HG02642 (cell line): ENCODE measurements at regions not wholly inside any gene's neighbourhood (a gene's known extent, or its start where the extent isn't known, plus 50 kb on each side); places are given as distances from the start of the nearest gene placed in this dataset.
"Not testable (repeated sequence)": the region's sequence is repeated elsewhere in the genome, so short reads cannot be mapped to it uniquely, and the experiment has no call there.

Source experiments
- ATAC-seq: cut with Tn5 transposase; IDR thresholded peaks from one replicate; pipeline ENCODE4 v1.9.1; 2021; ENCODE audit warnings: mild to moderate bottlenecking; ENCODE audit not compliant: unreplicated experiment, poor library complexity

DNA sequence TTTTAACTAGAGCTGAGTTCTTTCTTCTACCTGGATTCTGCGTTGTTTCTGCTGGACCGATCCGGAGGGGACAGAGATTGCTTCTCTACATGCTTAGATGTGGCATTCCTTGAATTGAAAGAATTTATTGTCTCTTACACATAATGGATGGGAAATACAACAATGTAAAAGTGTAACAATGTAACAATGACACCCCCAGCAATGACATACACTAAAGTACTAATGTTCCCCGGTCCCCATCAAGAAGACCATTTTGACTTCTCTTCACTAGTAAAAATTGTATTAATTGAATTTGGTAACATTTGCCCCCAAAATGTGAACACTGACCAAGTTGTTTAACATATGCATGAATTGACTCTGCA is 760.2 kb downstream of the TAF11L14 start:
- peak; percentile 12 for ATAC-seq

DNA sequence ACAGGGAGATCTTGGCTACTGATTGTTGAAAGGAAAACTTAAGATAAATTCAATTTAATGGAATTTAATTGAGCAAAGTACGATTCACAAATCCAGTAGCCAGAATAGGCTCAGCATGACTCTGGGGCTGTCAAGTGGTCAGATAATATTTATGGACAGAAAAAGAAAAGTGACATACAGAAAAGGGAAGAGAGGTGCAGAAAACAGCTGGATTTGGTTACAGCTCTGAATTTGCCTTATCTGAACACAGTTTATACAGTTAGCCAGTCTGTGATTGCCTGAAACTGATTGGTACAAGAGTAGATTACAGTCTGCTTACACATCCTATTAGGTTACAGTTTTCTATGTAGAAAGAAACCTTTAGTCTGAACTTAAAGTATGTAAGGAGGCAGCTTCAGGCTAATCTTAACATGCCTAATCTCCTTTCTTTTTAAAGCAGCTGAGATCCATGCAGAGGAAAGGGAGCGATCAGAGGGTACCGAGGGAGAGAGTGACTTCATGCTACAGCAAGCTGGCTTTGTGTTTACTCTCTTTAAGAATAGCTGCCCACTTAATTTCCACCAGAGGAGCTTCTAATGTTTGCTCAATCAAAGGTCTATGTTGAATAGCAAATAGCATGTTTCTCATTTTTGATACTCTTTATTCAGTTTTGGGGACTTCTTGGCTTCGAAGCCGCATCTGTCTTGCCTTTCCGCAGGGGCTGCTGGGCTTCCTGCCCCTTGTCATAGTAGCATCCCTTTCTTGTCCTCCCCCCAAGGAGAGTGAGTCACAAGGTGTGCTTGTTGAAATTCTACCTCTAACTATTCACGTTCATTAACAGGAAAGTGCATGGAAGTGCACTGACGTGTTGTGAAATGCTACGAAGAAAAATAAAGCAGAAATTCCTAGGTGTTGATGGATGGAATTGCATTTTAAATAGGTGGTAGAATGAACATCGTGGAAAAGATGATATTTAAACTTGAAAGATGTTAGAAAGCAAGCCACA is 761.2 kb downstream of the TAF11L14 start:
- no peak for ATAC-seq

DNA sequence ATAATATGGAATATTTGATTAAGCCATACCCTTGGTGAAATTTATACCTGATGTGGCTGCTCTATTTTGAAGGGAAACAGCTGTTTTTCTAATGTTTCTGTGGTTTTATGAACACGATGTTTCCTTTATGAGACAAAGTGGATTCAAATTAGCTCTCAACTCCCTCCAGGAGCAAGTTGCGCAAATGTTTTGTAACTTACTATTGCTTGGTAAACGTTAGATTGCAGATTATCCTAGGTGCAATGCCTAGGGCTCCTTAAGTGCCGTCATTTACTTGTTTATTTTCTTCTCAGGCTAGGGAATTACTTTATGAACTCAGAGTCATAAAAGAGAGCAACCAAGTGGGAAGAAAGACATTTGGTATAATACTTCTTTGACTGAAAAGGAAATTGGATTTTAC is 763.1 kb downstream of the TAF11L14 start:
- ATAC-seq = no peak

DNA sequence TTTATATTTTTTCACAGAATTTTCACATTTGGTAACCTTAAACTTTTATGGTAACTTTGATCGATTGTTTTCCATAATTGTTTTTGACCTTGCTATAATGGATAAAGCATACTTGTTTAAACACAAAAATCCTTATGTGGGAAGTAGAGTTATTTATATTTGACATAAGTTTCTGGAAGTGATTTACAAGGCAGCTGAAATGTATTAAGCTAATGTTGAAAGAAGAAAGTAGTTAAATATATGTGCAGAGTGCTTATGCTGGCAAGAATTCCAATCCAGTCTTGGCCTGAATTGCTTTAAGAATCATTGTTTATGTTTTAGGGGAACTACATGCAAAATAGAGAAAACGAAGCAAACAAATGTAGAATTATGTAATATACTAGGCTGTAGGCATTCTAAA is 763.6 kb downstream of the TAF11L14 start:
- ATAC-seq = no peak

DNA sequence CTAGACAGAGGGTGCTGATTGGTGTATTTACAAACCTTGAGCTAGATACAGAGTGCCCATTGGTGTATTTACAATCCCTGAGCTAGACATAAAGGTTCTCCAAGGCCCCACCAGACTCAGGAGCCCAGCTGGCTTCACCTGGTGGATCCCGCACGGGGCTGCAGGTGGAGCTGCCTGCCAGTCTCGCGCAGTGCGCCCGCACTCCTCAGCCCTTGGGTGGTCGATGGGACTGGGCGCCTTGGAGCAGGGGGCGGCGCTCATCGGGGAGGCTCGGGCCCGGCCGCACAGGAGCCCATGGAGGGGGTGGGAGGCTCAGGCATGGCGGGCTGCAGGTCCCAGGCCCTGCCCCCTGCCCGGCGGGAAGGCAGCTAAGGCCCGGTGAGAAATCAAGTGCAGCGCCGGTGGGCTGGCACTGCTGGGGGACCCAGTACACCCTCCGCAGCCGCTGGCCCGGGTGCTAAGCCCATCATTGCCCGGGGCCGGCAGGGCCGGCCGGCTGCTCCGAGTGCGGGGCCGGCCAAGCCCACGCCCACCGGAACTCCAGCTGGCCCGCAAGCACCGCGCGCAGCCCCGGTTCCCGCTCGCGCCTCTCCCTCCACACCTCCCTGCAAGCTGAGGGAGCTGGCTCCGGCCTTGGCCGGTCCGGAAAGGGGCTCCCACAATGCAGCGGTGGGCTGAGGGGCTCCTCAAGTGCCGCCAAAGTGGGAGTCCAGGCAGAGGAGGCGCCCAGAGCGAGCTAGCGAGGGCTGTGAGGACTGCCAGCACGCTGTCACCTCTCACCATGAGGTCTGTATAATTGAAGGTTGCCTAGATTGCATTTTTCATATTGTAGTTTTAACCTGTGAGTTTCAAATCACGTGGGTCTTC is 765.4 kb downstream of the TAF11L14 start:
- ATAC-seq = not testable (repeated sequence)

DNA sequence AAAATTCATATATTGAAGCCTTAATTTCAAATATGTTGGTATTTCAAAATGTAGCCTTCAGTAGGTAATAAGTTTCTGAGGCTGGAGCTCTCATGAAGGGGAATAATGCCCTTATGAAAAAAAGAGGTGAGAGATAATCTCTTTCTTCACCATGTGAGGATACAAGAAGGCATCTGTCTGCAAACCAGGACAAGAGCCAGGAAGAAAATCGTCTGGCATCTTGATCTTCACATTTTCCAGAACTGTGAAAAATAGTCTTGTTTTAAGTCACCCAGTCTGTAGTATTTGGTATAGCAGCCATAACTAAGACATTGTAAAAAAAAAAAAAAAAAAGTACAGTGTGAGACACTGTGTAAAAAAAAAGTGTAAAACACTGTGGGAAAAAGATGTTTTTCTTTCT is 768.9 kb downstream of the TAF11L14 start:
- ATAC-seq = no peak

DNA sequence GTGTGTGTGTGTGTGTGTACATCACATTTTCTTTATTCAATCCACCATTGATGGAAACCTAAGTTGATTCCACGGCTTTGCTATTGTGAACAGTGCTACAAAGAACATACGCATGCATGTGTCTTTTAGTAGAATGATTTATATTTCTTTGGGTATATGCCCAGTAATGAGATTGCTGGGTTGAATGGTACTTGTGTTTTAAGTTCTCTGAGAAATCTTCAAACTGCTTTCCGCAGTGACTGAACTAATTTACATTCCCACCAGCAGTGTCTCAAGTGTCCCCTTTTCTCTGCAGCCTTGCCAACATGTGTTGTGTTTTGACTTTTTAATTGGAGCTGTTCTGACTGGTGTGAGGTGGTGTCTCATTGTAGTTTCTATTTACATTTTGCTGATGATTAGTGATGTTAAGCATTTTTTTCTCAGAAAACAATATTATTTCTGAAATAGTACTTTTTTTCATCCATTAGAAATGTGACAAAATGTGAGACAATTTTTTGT is 769.7 kb downstream of the TAF11L14 start:
- no peak for ATAC-seq

DNA sequence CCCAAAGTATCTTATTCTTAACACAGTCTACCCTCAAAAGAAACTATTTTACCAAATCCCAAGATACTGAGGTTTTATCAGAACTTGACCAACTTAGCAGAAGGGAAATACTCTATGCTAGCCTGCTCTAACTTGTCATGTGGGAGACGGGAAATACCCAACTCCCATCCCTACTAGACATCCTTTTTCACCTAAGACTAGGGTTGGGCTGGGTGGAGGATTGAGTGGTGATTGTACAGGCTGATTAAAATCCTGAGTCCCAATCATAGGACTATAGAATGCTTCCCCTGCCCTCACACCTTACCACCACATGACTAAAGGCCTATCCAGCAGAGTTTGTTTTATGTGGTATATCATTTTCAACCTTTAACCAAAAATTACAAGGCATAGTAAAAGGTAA is 786.5 kb downstream of the TAF11L14 start:
- no peak for ATAC-seq

DNA sequence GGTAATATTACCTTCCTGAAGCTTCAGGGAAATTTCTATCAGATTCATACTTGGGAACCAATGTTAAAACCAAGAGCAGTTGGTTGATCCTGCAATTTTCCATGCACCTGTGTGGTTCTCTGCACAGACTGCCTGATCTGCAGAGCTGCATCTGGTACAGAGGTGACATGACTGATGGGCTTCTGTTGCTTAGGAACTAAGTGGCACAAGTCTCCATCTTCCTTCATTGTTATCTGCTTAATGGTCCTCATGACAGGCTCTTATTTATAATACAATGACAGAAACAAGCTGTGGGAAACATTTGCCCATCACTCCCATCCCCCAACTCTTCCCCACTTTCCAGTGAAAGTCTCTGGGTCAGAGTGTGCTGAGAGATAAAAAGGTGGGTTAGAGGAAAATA is 799.1 kb downstream of the TAF11L14 start:
- ATAC-seq = no peak

DNA sequence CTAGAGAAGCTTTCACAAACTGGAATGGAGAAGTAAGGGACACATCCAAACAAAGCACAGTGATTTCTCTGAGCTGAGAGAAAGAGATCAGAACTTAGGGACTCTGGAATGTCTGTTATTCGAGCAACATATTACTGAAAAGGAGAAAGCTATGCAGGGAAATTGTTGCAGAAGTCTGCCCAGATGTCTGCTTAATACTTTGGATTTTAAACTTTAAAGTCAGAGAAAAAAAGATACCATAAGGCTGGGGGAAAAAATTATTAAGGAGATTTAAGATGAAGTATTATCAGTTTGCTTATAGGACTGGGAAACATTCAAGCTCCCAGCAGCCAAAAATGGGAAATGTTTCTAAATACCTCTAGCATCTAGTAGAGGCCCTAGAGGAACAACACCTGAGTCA is 803.9 kb downstream of the TAF11L14 start:
- no peak for ATAC-seq

DNA sequence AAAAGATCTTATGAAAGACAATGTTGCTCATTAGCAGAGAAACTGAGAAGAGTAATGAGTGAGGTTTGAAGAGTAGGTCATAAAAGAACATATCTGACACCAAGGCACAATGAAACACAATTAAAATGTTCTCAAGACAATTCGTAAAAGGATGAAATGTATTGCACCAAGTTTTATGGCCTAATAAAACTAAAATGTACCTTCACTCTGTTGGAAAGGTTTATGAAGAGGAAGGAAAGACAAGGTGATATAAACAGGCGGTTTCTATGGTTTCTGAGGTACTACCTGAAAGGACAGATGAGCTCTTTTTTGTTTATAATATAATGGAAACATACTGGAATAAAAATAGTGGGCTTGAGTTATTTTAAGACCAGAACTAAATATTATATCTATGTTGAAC is 821.3 kb downstream of the TAF11L14 start:
- no peak for ATAC-seq

DNA sequence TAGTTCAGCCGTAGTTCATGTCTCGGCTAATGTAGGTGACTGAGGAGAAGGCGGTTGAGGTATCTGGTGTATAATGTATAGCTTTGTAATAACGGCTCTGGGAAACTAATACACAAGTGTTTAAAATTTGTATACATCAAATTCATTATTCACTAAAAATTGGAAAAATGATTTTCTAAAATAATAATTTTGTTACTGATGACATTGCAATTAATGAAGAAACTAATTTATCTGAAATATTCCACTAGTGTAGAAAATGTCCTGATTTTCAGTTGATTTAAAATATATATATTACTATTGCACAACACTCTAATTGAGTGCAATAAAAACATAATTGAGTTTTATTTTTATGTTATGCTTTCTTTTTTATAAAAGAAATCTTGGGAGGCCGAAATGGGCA is 823.0 kb downstream of the TAF11L14 start:
- no peak for ATAC-seq

DNA sequence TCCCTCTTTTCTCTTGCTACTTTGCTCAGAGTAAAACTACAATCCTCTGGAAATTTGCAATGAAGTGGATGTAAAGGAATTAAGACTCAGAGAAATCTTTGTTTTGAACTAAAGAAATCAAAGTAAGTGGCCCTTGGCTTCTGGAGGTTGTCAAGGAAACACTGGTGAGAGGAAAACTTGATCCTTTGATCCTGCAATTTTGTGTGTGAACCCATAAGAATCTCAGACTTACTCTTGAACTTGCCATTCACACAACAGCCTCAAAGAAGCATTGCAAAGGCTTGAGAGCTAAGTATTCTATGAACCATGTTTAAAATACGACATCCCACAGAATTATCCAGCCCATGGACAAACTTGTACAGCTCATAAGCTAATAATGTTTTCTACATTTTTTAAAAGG is 827.5 kb downstream of the TAF11L14 start:
- ATAC-seq = no peak

DNA sequence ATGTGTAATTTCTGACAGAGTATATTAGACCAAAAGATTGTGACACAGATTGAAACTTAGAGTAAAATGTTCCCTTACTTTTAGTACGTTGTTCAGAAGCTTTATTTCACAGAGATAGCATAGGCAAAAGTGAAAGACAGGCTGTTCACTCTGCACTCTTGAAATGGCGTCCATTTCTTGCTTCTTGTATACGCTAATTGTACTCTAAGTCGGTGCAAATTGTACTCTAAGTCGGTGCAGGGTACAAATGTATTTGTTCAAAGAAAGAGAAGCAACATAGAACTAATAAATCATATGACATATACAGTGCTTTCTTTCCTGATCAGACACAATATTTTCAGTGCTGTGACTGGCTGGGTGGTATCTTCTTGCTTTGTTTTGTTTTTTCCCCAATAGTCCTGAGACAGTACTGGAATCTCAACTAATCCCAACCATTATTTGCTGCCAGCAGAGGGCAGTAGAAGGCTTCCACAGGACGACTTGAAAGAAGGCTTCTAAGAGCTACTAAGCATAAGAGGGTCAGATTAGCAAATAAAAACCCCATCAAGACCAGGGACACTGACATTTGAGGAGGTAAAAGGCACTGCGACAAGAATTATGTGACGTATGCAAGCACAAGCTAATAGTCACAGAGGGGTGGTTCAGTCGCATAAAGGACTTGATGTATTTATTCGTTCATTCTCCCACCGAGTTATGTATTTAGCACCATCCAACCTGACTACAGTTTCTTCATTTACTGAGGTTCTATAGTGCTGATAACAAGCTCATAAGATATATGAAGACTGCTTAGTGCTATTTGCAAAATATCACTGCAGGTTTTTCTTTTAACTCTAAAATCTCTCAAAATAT is 831.8 kb downstream of the TAF11L14 start:
- ATAC-seq = peak; percentile 87

DNA sequence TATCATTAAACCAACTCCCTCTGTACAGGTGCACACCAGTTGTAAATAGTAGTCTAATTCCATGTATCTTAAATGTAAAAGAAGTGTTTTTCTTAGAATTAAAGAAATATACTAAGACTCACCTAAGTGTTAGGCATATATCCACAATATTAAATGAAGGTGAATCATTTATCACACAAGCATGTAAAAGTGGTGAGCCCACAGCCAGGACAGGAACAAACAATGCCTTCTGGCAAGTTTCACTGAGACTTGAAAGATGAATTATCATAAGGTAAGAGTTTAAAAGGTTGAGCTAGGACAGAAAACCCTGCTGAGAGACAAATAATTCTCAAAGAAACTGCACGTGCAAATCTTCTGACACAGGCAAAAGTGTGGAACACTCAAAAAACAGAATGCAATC is 832.5 kb downstream of the TAF11L14 start:
- no peak for ATAC-seq

DNA sequence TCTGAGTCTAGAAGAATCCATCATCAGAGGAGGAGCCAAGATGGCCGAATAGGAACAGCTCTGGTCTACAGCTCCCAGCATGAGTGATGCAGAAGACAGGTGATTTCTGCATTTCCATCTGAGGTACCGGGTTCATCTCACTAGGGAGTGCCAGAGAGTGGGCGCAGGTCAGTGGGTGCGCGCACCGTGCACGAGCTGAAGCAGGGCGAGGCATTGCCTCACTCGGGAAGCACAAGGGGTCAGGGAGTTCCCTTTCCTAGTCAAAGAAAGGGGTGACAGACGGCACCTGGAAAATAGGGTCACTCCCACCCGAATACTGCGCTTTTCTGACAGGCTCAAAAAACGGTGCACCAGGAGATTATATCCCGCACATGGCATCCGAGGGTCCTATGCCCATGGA is 837.5 kb downstream of the TAF11L14 start:
- not testable (repeated sequence) for ATAC-seq

DNA sequence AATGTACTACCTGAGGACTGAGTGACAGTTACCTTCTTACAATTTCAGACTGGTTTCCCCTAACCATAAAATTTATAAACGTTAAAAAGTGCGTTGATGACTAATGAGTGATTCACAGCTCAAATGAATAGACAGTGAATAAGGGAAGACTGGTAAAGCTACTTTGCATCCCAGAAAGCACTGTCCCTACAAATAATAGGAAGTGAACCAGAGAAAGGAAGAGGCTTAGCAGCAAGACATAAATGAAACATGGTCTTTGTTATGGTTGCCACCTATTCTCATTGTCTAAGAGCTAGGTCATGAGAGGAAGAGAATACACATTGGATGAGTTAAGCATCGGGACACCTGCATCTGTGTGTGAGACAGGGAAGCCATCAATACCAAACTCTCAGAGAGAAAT is 849.2 kb downstream of the TAF11L14 start:
- no peak for ATAC-seq

DNA sequence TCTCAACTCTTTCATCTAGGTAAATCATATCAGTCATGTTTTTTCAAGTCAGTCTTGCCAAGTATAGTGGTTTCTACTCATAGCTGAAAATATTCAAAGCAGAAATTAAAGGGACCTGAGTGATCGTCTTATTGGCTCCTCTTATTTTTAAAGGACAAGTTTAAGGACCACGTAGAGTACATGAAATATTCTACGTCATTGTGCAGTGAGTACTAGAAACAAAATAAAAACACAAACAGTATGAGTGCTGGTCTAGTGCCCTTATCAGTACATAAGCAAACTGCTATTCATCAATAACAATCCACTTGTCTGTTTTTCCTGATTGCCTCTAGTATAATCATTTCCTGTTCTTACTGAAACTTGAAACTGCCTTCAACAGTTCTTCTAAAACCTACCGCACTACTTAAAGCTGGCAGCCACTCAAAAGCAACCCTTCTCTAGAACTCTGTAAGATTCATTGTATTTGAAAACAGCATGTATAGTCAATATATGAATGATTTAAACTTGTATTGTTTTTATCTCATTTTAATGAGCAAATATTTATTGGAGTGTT is 853.7 kb downstream of the TAF11L14 start:
- no peak for ATAC-seq

DNA sequence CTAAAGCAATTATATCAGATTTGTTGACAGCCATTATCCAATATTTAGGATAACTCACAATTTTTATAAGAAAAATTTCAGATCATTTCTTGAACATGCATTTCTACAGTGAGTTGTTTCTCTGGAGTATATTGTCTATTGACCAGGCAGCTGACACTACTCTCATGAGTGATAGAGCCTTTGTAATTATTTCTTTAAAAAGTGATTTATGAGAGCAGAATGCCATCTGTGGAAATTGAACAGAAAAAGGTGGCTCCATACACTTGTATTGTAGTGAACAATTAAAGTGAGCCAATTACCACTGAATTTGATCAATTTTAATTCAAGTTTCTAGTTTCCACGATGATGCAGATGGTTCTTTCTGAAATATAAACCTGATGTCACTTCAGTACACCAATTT is 855.4 kb downstream of the TAF11L14 start:
- no peak for ATAC-seq

DNA sequence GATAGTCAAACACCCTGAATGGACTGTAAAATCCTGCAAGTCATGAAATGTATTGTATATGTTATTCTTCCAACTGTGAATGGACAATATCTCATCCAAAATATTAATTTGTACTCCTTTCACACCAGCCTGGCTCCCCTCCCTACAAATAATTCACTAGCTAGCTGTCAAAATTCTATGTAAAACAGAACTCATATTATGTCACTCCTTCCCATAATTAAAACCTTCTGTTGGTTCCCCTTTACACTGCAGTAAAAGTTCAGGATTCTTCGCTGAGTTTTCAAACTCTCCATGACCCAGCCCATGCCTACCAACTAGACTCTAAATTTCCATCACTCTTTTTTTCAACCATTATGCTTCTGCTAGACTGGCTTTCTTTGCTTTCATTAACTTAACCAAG is 857.1 kb downstream of the TAF11L14 start:
- ATAC-seq = no peak
